ENCODE measurements at regions not wholly inside any gene's neighbourhood (a gene's known extent, or its start where the extent isn't known, plus 50 kb on each side); places are given as distances from the start of the nearest gene placed in this dataset.

DNA sequence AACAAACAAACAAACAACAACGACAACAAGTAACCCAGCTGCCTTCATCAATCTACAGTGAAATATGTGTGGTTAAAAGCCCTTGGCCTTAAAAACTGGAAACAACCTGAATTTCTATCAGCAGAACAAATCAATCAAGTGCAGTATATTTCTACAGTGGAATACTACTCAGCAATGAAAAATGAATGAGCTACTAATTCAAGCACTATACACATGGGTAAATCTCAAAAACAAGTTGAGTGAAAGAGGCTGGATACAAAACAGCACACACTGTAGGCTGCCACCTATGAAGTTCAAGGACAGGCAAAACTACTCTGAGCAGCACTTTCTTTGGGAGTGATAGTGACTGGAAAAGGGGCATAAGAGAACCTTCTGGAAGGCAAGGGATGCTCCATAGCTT lies 395.5 kb upstream of the PROK2 start:
- Mint-ChIP-seq H3K9me3 (no peaks in the 10 kb centered on the region), H3K4me1 (peaks cover 23% of the 10 kb centered on the region), H3K27me3 (ENCODE audit: low read depth) (peaks cover 15% of the 10 kb centered on the region), H3K36me3 (no peaks in the 10 kb centered on the region), H3K4me3 (no peak overlapping the region), H3K27ac (no peak overlapping the region)
- no peak for DNase-seq (ENCODE audit: low spot score in 2 of 2, unreplicated experiment in 2 of 2)
- TF ChIP-seq, protein P1, sequence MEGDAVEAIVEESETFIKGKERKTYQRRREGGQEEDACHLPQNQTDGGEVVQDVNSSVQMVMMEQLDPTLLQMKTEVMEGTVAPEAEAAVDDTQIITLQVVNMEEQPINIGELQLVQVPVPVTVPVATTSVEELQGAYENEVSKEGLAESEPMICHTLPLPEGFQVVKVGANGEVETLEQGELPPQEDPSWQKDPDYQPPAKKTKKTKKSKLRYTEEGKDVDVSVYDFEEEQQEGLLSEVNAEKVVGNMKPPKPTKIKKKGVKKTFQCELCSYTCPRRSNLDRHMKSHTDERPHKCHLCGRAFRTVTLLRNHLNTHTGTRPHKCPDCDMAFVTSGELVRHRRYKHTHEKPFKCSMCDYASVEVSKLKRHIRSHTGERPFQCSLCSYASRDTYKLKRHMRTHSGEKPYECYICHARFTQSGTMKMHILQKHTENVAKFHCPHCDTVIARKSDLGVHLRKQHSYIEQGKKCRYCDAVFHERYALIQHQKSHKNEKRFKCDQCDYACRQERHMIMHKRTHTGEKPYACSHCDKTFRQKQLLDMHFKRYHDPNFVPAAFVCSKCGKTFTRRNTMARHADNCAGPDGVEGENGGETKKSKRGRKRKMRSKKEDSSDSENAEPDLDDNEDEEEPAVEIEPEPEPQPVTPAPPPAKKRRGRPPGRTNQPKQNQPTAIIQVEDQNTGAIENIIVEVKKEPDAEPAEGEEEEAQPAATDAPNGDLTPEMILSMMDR (IDR thresholded peaks at IDR 0.05; ENCODE audit: unreplicated experiment) = no peak

DNA sequence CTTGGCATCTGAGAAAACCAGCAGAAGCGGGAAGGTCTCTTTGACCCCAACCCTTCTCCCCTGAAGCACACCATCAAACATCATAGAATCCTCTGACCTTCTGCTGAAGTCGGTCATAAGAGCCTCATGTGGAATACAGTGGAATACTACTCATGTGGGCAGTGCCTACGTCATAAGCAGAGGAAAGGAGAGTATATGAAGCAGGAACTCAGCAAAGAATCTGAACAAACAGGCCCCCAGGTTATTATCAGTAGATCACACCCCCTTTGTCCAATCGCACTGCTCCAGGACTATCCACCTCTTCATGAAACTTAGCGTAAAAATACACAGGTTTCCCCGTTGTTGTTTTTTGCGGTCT lies 394.1 kb upstream of the PROK2 start:
- no peak for DNase-seq (ENCODE audit: low spot score in 2 of 2, unreplicated experiment in 2 of 2)
- Mint-ChIP-seq H3K4me1 (peaks cover 28% of the 10 kb centered on the region), H3K36me3 (no peaks in the 10 kb centered on the region), H3K27me3 (ENCODE audit: low read depth) (peaks cover 13% of the 10 kb centered on the region), H3K4me3 (no peak overlapping the region), H3K27ac (no peak overlapping the region), H3K9me3 (no peaks in the 10 kb centered on the region)
- TF ChIP-seq, protein P1 (IDR thresholded peaks at IDR 0.05; ENCODE audit: unreplicated experiment) = no peak

DNA sequence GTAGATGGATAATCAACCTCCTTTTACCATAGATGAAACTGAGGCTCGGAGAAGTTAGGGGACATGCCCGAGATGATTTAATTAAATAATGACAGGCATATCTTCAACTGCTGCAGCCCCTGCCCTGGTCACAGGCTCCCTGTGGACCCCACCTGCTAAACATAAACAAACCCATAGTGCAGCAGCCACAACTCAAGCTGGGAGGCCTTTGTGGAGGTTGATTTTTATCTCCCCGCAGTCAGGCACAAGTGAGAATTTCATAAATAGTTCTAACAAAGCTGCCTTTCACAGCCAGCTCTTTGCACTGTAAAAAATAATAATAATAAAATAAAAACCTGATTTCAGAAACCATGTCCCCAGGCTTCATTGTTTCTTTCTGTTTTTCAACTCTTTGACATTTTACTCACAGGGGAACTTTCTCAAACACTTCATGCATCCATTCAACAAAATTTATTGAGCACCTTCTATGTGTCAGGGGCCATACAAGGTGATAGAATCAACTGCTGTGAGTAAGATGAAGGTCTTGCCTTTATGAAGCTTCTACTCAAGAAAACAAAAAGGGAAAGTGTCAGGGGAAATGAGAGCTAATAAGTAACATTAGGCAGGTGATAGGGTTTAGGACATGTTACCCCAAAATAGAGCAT lies 393.6 kb upstream of the PROK2 start:
- TF ChIP-seq, protein P1 (IDR thresholded peaks at IDR 0.05; ENCODE audit: unreplicated experiment) = no peak
- peaks cover 13% of the 10 kb centered on the region for H3K27me3 Mint-ChIP-seq (ENCODE audit: low read depth)
- no peak overlapping the region for H3K27ac Mint-ChIP-seq
- H3K36me3 Mint-ChIP-seq = no peaks in the 10 kb centered on the region
- DNase-seq (ENCODE audit: low spot score in 2 of 2, unreplicated experiment in 2 of 2) = no peak
- H3K9me3 Mint-ChIP-seq = no peaks in the 10 kb centered on the region
- H3K4me3 Mint-ChIP-seq = no peak overlapping the region
- H3K4me1 Mint-ChIP-seq = peaks cover 32% of the 10 kb centered on the region

DNA sequence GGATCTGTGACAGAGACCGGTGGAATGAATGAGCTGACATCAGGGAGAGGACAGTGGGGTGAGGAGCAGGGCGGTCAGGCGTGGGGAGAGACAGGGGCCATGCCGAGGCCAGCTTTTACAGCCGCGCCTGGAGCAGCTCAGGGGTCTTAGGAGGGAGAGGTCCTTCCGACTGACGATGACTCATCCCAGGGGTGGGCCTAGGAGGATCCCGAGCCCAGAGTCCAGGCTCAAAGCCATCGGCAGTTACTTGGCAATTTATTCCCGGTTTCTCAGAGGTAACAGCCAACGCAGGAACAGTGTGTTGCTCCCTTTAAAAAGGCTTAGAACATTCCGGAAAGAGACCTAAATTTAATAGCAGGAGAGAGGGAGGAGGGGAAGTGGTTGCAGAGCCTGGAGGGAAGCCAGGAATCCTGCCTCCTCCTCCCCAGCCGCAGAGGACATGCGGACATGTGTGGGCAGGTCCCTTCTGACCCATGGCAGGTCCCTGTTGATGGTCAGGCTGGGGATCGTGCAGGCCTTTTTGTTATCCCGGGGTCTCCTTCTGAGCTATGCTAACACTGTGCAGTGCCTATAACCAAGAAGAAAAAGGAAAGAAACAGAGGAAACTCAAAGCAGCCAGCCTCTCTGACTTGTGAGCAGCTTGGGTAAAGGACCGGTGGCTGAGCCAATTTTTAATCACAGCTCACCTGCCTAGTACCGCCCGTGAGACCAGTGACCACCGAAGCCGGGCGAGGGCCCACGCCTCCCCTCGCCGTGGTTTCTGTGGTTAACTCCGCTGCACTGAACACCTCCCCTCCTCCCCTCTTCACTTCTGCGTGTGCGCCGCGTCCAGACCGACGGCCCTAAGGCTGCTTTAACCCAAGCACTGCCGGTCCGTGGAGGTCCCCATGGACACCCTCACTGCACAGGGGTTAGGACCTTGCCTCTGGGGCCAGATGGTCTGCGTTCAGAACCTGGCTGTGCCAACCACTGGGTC lies 392.4 kb upstream of the PROK2 start:
- Mint-ChIP-seq H3K27ac (peak overlapping the region; percentile 72), H3K4me1 (peaks cover 32% of the 10 kb centered on the region), H3K9me3 (no peaks in the 10 kb centered on the region), H3K27me3 (ENCODE audit: low read depth) (peaks cover 8% of the 10 kb centered on the region), H3K4me3 (no peak overlapping the region), H3K36me3 (no peaks in the 10 kb centered on the region)
- no peak for DNase-seq (ENCODE audit: low spot score in 2 of 2, unreplicated experiment in 2 of 2)
- TF ChIP-seq, protein P1 (IDR thresholded peaks at IDR 0.05; ENCODE audit: unreplicated experiment) = no peak

DNA sequence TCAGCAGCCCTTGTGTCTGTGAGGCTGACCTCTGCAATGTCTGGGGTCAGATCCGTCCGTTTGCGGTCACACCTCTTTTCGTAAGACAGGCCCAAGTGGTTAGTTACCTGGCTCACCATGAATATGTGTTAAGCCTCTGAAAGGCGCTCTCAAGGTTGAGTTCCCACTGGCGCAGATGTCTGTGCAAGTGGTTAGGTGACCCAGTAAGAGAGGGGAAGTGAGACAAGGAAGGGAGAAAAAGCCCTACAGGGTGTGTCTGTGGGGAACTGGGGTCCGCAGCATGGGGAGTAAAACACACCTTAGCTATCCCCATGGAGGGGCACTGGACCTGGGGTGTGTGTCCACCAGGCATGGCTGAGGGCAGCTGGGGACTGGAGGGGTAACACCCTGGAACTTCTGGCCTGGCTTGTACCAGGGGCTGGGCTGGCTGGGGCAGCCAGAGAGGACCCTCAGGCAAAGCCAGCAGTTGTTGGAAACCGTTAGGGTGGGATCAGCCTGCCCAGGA lies 391.6 kb upstream of the PROK2 start:
- Mint-ChIP-seq H3K4me3 (no peak overlapping the region), H3K27me3 (ENCODE audit: low read depth) (peaks cover 1% of the 10 kb centered on the region), H3K4me1 (peaks cover 30% of the 10 kb centered on the region), H3K36me3 (no peaks in the 10 kb centered on the region), H3K27ac (peak overlapping the region; percentile 72), H3K9me3 (no peaks in the 10 kb centered on the region)
- DNase-seq (ENCODE audit: low spot score in 2 of 2, unreplicated experiment in 2 of 2) = no peak
- TF ChIP-seq, protein P1 (IDR thresholded peaks at IDR 0.05; ENCODE audit: unreplicated experiment) = no peak
